SK-N-MC (cell line): ENCODE measurements at regions not wholly inside any gene's neighbourhood (a gene's known extent, or its start where the extent isn't known, plus 50 kb on each side); places are given as distances from the start of the nearest gene placed in this dataset.

ENCODE experiments used
- EZH2 ChIP-seq: fragments of 200-600 bp; sonication (generic); IDR thresholded peaks from one replicate; pipeline ENCODE4 v1.6.1; 2017; ENCODE audit warnings: antibody characterized with exemption
- POLR2AphosphoS5 ChIP-seq: IDR thresholded peaks from 2 replicates; pipeline ENCODE4 v1.6.1; 2012; ENCODE audit warnings: mild to moderate bottlenecking, low read depth, low read length, borderline replicate concordance

DNA sequence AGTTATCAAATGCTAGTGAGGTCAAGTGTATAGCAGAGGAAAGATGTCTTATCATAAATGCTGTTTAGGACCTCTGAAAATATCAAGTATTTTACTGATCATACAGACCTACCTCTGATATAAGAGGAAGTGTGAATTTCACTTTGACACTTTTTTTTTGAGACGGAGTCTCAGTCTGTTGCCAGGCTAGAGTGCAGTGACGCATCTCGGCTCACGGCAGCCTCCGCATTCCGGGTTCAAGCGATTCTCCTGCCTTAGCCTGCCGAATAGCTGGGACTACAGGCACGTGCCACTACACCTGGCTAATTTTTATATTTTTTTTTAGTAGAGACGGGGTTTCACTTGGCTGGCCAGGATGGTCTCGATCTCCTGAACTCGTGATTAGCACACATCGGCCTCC, 55.1 kb upstream of the PIK3C2G start:
- TF ChIP-seq POLR2AphosphoS5 (no peak), EZH2 (no peak)
